ENCODE measurements at regions not wholly inside any gene's neighbourhood (a gene's known extent, or its start where the extent isn't known, plus 50 kb on each side); places are given as distances from the start of the nearest gene placed in this dataset.

GRCh38 chr15:70420086-70420947 lies 322.6 kb upstream of the TLE3 start:
- DNase-seq (ENCODE audit: extremely low spot score) = no peak
- WGBS = 59% methylated on average over 4 of the region's 4 CpGs
- intact Hi-C loops (cut with DNase I) = no loop called here
- Histone ChIP-seq H3K36me3 (no peaks in the 10 kb centered on the region), H3K27ac (replicated peaks in 1 of 4) (no peak overlapping the region), H3K4me3 (no peak overlapping the region), H3K9me3 (peaks cover 0 to 2% (median 0%) of the 10 kb centered on the region in 4 donors), H3K27me3 (peaks cover 0 to 42% (median 0%) of the 10 kb centered on the region in 4 donors), H3K4me1 (no peaks in the 10 kb centered on the region)
- TF ChIP-seq CTCF (IDR thresholded peaks at IDR 0.05) (no peak), POLR2AphosphoS5 (IDR thresholded peaks at IDR 0.05) (no peak), EP300 (IDR thresholded peaks at IDR 0.05) (no peak), POLR2A (IDR thresholded peaks at IDR 0.05; ENCODE audit: low read depth) (no peak)

GRCh38 chr15:70418943-70419342 lies 321.2 kb upstream of the TLE3 start:
- Histone ChIP-seq H3K27me3 (peaks cover 0 to 44% (median 0%) of the 10 kb centered on the region in 4 donors), H3K9me3 (peaks cover 0 to 2% (median 0%) of the 10 kb centered on the region in 4 donors), H3K4me3 (no peak overlapping the region), H3K27ac (replicated peaks in 1 of 4) (no peak overlapping the region), H3K36me3 (no peaks in the 10 kb centered on the region), H3K4me1 (no peaks in the 10 kb centered on the region)
- WGBS = 88% methylated on average over 11 of the region's 11 CpGs
- no peak for TF ChIP-seq POLR2AphosphoS5 (IDR thresholded peaks at IDR 0.05)
- no peak for TF ChIP-seq POLR2A (IDR thresholded peaks at IDR 0.05; ENCODE audit: low read depth)
- TF ChIP-seq CTCF (IDR thresholded peaks at IDR 0.05) = no peak
- TF ChIP-seq EP300 (IDR thresholded peaks at IDR 0.05) = no peak
- no peak for DNase-seq (ENCODE audit: extremely low spot score)
- intact Hi-C loops (cut with DNase I) = no loop called here

GRCh38 chr15:70417535-70417934 lies 319.8 kb upstream of the TLE3 start:
- no peak for TF ChIP-seq CTCF (IDR thresholded peaks at IDR 0.05)
- no peak for TF ChIP-seq EP300 (IDR thresholded peaks at IDR 0.05)
- no peak for TF ChIP-seq POLR2AphosphoS5 (IDR thresholded peaks at IDR 0.05)
- TF ChIP-seq POLR2A (IDR thresholded peaks at IDR 0.05; ENCODE audit: low read depth) = no peak
- H3K9me3 ChIP-seq = peaks cover 0 to 2% (median 0%) of the 10 kb centered on the region in 4 donors
- peaks cover 0 to 36% (median 0%) of the 10 kb centered on the region in 4 donors for H3K27me3 ChIP-seq
- H3K4me1 ChIP-seq = no peaks in the 10 kb centered on the region
- no peak overlapping the region for H3K27ac ChIP-seq (replicated peaks in 1 of 4)
- intact Hi-C loops (cut with DNase I) = no loop called here
- no peak for DNase-seq (ENCODE audit: extremely low spot score)
- H3K36me3 ChIP-seq = no peaks in the 10 kb centered on the region
- WGBS = 81% methylated on average over 6 of the region's 6 CpGs
- H3K4me3 ChIP-seq = no peak overlapping the region

GRCh38 chr15:70416829-70417228 lies 319.1 kb upstream of the TLE3 start:
- Histone ChIP-seq H3K27ac (replicated peaks in 1 of 4) (no peak overlapping the region), H3K27me3 (peaks cover 0 to 36% (median 0%) of the 10 kb centered on the region in 4 donors), H3K36me3 (no peaks in the 10 kb centered on the region), H3K4me3 (no peak overlapping the region), H3K4me1 (no peaks in the 10 kb centered on the region), H3K9me3 (peaks cover 0 to 2% (median 0%) of the 10 kb centered on the region in 4 donors)
- intact Hi-C loops (cut with DNase I) = no loop called here
- TF ChIP-seq CTCF (IDR thresholded peaks at IDR 0.05) (no peak), EP300 (IDR thresholded peaks at IDR 0.05) (no peak), POLR2AphosphoS5 (IDR thresholded peaks at IDR 0.05) (no peak), POLR2A (IDR thresholded peaks at IDR 0.05; ENCODE audit: low read depth) (no peak)
- no peak for DNase-seq (ENCODE audit: extremely low spot score)
- WGBS = 44% methylated on average over 1 of the region's 2 CpGs
